HG03520 (cell line): ENCODE measurements at regions not wholly inside any gene's neighbourhood (a gene's known extent, or its start where the extent isn't known, plus 50 kb on each side); places are given as distances from the start of the nearest gene placed in this dataset.

Source experiments
- ATAC-seq: cut with Tn5 transposase; IDR thresholded peaks from one replicate; pipeline ENCODE4 v1.9.1; 2021; ENCODE audit warnings: mild to moderate bottlenecking, moderate library complexity; ENCODE audit not compliant: unreplicated experiment

DNA sequence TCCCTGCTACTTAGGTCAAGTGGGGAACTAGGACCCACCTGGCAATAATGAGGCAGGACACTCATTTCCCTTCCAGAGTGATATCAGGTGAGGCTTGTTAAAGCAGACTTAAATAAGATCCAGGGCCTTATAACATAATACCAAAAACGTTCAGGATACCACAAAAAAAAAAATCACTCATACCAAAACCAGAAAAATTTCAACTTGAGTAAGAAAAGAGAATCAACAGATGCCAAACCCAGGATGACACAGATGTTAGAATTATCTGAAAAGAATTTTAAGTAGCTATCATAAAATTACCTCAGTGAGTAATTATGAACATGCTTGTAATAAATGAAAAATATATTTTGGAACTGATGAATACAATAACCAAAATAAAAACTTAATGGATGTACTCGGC is 255.6 kb upstream of the OSR1 start:
- no peak for ATAC-seq

GRCh38 chr2:19611491-19612332 is 253.3 kb upstream of the OSR1 start:
- no peak for ATAC-seq

- no peak for ATAC-seq
Observed at GRCh38 chr2:19609266-19609665, 250.8 kb upstream of the OSR1 start.

DNA sequence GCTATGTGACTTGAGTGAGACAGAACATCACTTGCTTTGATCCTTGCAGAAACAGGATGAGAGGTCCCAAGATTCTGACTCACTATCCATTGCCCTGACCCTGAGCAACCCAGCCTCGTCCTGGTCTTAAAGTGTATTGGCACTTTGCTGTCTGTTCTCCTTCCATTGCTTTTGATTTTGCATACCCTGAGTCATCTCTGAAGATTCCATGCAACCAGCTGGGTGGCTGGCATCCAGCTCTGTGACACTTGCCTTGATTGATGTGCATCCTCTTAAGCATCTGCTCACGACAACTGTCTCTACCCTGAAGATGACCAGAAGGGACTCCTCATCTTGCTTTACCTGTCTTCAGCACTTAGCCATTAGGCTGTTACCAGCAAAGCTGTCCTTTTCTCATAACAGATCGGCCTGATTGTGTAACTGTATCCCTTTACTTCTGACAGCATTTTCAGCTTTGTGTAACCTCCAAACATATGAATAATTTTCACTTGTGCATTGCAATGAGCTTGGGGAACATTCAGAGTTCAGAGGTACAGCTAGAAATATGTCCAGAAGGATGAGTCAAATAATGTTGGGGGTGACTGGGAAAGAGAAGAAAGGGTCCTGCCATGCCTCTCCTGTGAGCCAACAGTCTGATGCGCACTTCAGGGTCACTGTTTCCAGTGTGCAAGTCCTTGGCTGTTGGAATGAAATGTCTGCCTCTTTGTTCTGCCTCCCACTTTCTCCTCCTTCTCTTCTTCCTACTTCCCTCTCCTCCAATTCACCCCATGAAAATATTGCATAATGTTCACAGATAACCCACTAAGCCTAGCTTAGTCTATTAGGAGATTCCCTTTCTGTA is 249.7 kb upstream of the OSR1 start:
- no peak for ATAC-seq

DNA sequence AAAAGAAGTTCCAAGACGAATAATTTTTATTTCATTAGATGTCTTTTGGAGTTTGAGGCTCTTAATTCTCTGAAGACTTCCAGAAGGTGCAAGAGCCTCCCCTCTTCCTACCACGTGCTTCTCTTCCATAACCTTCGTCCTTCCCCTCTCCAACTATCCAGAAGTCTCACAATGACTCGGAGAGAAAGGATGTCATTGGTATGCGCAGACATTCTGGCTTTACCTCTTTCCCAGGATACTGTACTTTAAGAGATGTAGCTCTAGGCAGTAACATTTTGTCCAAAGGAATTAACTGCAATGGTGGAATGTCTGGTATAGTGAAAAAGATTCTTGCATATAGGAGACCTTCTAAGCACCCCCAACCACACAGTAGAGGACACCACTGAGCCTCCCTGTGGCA is 249.0 kb upstream of the OSR1 start:
- no peak for ATAC-seq

DNA sequence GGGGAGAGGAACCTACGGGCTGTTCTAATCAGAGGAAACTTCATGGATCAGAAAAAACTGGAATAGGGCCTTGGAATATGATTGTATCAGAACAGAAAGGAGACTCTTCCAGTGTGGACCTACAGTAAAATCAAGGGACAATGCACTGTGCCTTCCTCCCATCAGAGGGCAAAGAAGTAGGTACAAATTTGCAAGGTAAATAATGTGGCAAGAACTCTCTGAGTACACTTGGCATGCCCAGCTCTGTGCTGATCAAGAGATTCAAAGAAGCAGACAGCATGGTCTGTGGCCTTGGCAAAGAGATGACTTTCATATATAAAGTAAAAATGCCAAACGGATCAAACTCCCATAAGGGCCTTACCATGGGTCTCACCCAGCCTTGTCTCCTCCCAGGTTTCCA is 242.6 kb upstream of the OSR1 start:
- no peak for ATAC-seq

GRCh38 chr2:19600506-19600905 is 242.1 kb upstream of the OSR1 start:
- no peak for ATAC-seq

GRCh38 chr2:19598971-19599370 is 240.5 kb upstream of the OSR1 start:
- no peak for ATAC-seq

DNA sequence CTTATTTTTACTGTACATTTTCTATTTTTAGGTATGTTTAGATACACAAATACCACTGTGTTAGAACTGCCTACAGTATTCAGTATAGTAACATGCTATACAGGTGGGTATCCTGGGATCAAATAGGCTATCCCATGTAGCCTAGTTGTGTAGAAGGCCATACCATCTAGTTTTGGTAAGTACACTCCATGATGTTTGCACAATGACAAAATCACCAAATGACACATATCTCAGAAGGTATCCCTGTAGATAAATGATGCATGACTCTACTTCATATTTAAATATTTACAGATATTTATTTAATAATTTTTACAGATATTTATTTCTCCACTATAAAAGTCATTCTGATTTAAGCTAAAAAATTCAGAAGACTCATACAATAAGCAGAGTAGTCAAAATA is 233.8 kb upstream of the OSR1 start:
- no peak for ATAC-seq

DNA sequence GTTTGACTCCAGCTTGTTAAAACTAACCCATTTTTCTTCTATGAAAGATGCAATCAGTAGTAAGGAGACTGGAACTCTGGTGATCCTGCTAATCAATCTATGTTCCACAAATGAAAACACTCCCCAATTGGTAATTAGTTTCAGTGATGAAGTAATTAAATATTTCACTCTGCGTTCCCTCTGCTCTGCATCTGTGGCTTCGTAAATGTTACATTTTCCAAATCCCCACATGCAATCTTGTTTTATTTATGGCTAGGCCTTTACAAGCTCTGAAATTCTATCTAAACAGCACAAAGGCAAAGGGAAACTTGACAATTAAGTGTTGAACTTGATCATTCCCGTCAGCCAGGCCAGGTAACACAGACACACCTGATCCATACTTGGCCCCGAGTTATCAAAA is 231.4 kb upstream of the OSR1 start:
- no peak for ATAC-seq

DNA sequence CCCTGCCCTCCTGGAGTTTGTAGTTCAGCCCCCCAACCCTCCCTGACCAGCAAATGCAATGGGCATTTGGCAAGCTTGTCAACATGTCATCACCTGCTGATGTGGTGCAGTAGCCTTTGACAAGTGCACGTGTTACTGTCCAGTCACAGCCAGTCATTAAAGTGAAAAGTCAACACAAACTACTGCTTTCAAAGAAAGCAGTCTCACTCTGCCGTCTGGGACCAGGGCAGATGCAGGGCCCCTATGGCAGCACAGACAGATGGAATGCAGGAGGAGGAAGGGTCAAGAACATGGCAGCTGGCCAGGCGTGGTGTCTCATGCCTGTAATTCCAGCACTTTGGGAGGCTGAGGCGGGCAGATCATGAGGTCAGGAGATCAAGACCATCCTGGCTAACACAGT is 222.4 kb upstream of the OSR1 start:
- ATAC-seq = no peak

DNA sequence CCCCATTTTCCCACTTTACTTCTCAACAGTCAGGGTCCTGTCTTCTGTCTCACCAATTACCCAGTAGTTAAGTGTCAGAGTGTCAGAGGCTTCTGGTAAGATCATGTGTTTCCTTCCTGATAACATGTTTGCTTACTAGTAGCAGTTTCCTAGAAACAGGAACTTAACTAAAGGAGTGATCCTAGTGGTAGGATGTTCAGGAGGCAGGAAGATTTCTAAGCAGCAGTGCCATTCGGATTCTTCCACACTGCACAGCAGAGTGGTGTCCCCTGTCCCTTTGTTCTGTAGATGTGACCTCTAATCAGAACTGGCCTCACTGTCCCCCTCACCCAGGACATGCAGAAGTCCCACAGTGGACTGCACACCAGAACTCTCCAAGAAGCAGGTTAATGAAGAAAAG is 221.8 kb upstream of the OSR1 start:
- no peak for ATAC-seq

- no peak for ATAC-seq
Observed at GRCh38 chr2:19579461-19579860, 221.0 kb upstream of the OSR1 start.

- no peak for ATAC-seq
Observed at GRCh38 chr2:19577723-19578122, 219.3 kb upstream of the OSR1 start.

DNA sequence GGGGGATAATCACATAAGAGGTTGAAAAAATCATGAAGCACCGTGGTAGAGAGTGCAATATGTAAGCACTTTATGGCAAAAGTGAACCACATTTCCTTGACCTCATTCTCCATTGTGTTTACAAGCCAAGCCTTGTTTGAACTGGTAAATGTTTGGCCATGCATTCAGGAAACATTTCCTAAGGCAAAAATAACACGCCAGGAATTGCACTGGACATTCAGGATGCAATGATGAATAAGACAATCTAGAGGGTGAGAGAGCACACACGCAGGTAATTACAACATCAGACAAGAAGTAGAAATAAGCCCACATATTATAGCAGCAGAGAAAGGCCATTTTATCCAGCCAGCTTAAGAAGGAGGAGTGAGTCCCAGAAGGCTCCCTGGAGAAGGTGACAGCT is 218.0 kb upstream of the OSR1 start:
- ATAC-seq = no peak

DNA sequence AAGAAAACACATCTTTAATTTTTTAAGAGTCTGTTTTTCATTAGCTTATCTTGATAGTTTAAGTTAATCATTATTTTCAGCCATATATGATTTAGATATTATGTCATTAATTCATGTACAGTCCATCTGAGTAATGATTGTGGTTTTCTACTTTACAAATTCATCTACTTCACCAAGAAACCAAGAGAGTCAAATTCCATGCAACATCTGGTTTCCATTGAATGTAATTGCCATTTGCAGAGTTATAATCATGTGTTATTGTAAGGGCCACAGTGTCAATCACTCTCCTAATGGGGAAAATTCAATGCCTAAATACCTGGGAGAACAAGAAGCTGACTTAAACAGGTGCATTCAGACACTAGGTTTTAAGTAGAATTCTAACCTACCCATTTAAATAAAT is 217.2 kb upstream of the OSR1 start:
- no peak for ATAC-seq

DNA sequence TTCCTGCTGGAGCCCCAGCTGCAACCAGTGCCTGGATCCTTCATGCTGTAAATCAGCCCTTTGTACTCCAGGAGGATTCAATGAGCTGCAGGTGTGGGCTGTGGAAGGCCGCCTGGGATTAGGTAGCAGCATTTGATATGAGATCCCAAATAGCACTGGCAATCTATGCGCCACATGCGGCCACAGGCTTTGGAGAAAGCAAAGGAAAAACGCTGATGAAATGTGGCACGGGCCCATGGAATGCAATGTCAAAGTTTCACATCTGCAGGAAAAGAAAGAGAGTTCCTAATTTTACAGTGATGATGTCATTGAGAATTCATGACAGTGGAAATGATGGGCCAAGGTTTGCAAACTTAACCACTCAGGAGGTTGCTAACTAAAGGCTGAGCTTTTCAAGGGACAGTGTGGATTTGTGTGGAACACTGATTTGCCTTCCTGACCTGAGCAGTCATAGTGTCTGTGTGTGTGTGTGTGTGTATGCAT is 216.4 kb upstream of the OSR1 start:
- no peak for ATAC-seq

- ATAC-seq = no peak
Observed at GRCh38 chr2:19573784-19574183, 215.4 kb upstream of the OSR1 start.

DNA sequence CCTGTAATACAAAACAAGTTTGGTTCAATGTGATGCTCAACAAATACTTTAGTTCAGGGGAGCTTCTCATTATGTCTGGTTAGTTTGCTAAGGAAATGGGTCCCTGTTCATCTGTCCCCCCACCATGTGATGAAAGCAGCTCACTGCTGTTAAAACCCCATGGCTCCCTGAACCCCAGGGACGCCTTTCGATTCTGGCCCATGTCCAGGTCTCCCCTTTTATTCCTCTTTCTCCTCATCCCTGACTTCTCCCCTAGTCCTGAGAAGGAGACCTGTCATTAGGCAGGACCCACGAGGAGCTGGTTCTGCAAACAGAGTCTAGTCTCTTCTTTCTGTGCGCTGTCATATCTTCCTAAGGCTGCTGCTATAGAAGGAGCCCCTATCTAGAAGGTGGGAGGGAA is 213.3 kb upstream of the OSR1 start:
- ATAC-seq = no peak

DNA sequence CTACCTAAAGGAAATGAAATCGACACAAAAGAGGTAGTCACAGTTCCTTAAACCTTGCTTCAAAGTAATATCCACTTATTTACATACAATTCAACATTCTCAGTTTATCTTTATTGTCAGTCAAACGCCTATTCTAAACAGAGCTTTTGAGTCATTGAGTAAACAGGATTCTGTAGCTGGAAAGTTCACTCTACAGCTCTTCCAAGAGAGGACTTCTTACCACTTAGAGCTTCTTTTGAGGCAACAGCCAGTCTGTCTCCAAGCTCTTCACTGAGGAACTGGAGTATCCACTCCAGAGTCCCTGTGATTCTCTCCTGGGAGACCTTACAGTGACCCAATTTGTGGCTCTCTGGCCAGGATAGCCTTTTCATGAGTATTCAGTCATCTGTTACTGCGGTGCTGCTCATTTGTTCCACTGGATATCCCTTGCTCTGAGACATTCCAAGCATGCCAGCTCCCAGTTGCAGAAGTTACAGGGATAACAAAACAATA is 210.9 kb upstream of the OSR1 start:
- no peak for ATAC-seq

DNA sequence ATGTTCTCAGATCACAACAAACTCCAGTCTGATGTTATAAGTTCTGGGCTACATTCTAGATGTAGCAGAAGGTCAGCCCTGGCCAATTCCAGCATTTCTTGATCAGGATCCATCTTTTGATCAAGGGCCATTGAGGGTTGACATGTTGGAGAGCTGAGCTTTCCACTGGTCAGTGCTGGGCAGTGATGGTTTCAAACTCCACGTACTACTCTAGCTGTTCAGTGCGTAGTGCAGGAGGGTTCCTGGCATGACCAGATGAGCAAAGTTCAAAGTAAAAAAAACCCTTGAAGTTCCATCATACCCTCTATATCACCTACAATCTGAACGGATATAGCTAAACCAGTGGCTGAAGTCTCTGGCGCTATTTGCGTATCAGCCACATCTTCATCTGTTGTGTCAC is 210.4 kb upstream of the OSR1 start:
- no peak for ATAC-seq

DNA sequence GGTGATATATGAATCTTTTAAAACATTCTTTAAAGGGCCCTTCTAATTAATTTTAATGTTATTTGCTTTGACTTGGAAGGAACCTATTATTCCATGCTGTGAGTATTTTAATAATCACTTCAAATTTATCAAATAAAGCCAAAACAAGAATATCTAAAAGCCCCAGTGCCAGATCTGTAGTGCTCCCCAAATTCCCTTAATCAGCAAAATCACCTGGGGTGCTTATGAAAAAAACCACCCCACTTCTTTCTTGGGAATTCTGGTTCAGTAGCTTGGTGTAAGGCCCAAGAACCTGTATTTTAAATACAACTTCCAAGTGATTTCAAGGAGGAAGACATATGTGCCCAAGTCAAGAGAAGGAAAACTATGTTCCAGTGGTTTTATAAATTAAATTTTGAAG is 202.4 kb upstream of the OSR1 start:
- no peak for ATAC-seq
